ENCODE measurements at regions not wholly inside any gene's neighbourhood (a gene's known extent, or its start where the extent isn't known, plus 50 kb on each side); places are given as distances from the start of the nearest gene placed in this dataset.

- TF ChIP-seq CTCF (IDR thresholded peaks at IDR 0.05; ENCODE audit: control extremely low read depth, extremely low read depth, low read depth, missing control alignments) = no peak
- DNase-seq (ENCODE audit: extremely low spot score) = no peak
- ChIA-PET POLR2A (no interaction called here), CTCF (interaction anchor here (1.3 kb wide), 1 partner anchor 275 kb away, joined by 3 read pairs; no protein-coding TSS in a partner anchor)
Observed at GRCh38 chr6:140433072-140433471, 1058.6 kb upstream of the CITED2 start.

- DNase-seq (ENCODE audit: extremely low spot score) = no peak
- CTCF ChIA-PET = no interaction called here
- no peak for TF ChIP-seq CTCF (IDR thresholded peaks at IDR 0.05; ENCODE audit: control extremely low read depth, extremely low read depth, low read depth, missing control alignments)
- POLR2A ChIA-PET = interaction anchor here (0.5 kb wide), 1 partner anchor 1172 kb away, joined by 3 read pairs; no protein-coding TSS in a partner anchor
Observed at GRCh38 chr6:140427842-140428241, 1053.4 kb upstream of the CITED2 start.

- no peak for DNase-seq (ENCODE audit: extremely low spot score)
- ChIA-PET CTCF (interaction anchor here (1.0 to 2.1 kb wide), 4 partner anchors 10 to 59 kb away, joined by 3 to 6 read pairs (median 4); no protein-coding TSS in a partner anchor), POLR2A (no interaction called here)
- no peak for TF ChIP-seq CTCF (IDR thresholded peaks at IDR 0.05; ENCODE audit: control extremely low read depth, extremely low read depth, low read depth, missing control alignments)
Observed at GRCh38 chr6:140414966-140415620, 1040.6 kb upstream of the CITED2 start.

GRCh38 chr6:140403020-140403419, 1028.6 kb upstream of the CITED2 start:
- POLR2A ChIA-PET = no interaction called here
- CTCF ChIA-PET = no interaction called here
- DNase-seq (ENCODE audit: extremely low spot score) = no peak
- TF ChIP-seq CTCF (IDR thresholded peaks at IDR 0.05; ENCODE audit: control extremely low read depth, extremely low read depth, low read depth, missing control alignments) = no peak

- CTCF ChIA-PET = no interaction called here
Observed at GRCh38 chr6:140401761-140402160, 1027.3 kb upstream of the CITED2 start.

GRCh38 chr6:140398076-140398475, 1023.6 kb upstream of the CITED2 start:
- TF ChIP-seq CTCF (IDR thresholded peaks at IDR 0.05; ENCODE audit: control extremely low read depth, extremely low read depth, low read depth, missing control alignments) = no peak
- DNase-seq (ENCODE audit: extremely low spot score) = no peak
- POLR2A ChIA-PET = no interaction called here
- CTCF ChIA-PET = interaction anchor here (1.1 to 1.3 kb wide), 2 partner anchors 11 to 13 kb away, joined by 3 to 4 read pairs; no protein-coding TSS in a partner anchor

More at GRCh38 chr6:140401761-140402160, 1027.3 kb upstream of the CITED2 start:
- no peak for TF ChIP-seq CTCF (IDR thresholded peaks at IDR 0.05; ENCODE audit: control extremely low read depth, extremely low read depth, low read depth, missing control alignments)
- DNase-seq (ENCODE audit: extremely low spot score) = no peak
- POLR2A ChIA-PET = no interaction called here
